Erythroblast (primary cell): ENCODE measurements at regions not wholly inside any gene's neighbourhood (a gene's known extent, or its start where the extent isn't known, plus 50 kb on each side); places are given as distances from the start of the nearest gene placed in this dataset.

Source experiments
- GATA1 ChIP-seq: IDR thresholded peaks from 2 replicates; pipeline ENCODE4 v1.6.1; 2011; ENCODE audit warnings: low read depth, mild to moderate bottlenecking, control low read depth, low read length, moderate library complexity
- POLR2A ChIP-seq: IDR thresholded peaks from 2 replicates; pipeline ENCODE4 v1.6.1; 2011; ENCODE audit warnings: mild to moderate bottlenecking, low read length

DNA sequence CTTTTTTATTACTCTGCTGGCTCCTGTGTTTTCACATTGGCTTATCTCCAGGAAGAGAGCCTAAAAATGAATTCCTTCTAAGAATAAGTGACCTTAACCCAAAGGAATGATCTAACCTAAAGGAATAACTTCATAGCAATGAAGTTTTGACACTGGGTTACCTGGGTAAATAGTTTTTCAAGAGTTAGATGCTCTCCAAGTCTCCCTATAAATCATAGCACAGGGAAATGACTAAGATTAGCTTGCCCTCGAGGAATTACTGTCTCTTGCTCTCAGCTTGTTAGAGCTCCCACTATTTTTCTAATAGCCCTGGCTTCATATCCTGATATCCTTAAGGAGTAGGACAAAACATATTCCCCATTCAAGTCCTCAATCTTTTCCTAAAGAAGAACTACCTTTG is 66.3 kb downstream of the SPRY2 start:
- TF ChIP-seq POLR2A, result no peak
- TF ChIP-seq GATA1, result no peak
